ENCODE measurements at regions not wholly inside any gene's neighbourhood (a gene's known extent, or its start where the extent isn't known, plus 50 kb on each side); places are given as distances from the start of the nearest gene placed in this dataset.

- TF ChIP-seq POLR2A (IDR thresholded peaks at IDR 0.05) (no peak), CTCF (IDR thresholded peaks at IDR 0.05) (no peak)
Measured at GRCh38 chrX:118205421-118206395, 89.1 kb upstream of the KLHL13 start.

All from lower leg skin (tissue), 3 donors.